GM23338 (cell line): ENCODE measurements at regions not wholly inside any gene's neighbourhood (a gene's known extent, or its start where the extent isn't known, plus 50 kb on each side); places are given as distances from the start of the nearest gene placed in this dataset.

Experiments used
- ATAC-seq: fragments of 200-7000 bp; cut with Tn5 transposase; 3 replicates; pipeline ENCODE4 v1.9.1; 2020
- DNase-seq: peaks from one replicate; pipeline ENCODE4 v3.0.0-alpha.2; 2015; ENCODE audit warnings: low spot score
- H2AFZ ChIP-seq: fragments of 200-600 bp; sonication (generic); 2 replicates; pipeline ENCODE4 v1.8.0; 2016; ENCODE audit warnings: antibody characterized with exemption, mild to moderate bottlenecking, moderate library complexity
- H3F3A ChIP-seq: fragments of 200-600 bp; sonication (generic); replicated peaks from 2 replicates; pipeline ENCODE4 v1.8.0; 2017; ENCODE audit warnings: antibody characterized with exemption, mixed run types, low read depth
- H3K27ac ChIP-seq: fragments of 200-600 bp; sonication (generic); 2 replicates; pipeline ENCODE4 v1.6.1; 2016; ENCODE audit warnings: low read depth
- H3K27me3 ChIP-seq: fragments of 200-600 bp; sonication (generic); 2 replicates; pipeline ENCODE4 v1.8.0; 2016; ENCODE audit warnings: mild to moderate bottlenecking, mixed run types, moderate library complexity; ENCODE audit not compliant: insufficient read depth
- H3K36me3 ChIP-seq: fragments of 200-600 bp; sonication (generic); 2 replicates; pipeline ENCODE4 v1.8.0; 2016; ENCODE audit warnings: mild to moderate bottlenecking; ENCODE audit not compliant: insufficient read depth
- H3K4me1 ChIP-seq: fragments of 200-600 bp; sonication (generic); 2 replicates; pipeline ENCODE4 v1.8.0; 2016; ENCODE audit warnings: mild to moderate bottlenecking, moderate library complexity; ENCODE audit not compliant: insufficient read depth
- H3K4me2 ChIP-seq: fragments of 200-600 bp; sonication (generic); 2 replicates; pipeline ENCODE4 v1.7.1; 2017; ENCODE audit warnings: mixed run types
- H3K4me3 ChIP-seq: fragments of 200-600 bp; sonication (generic); 2 replicates; pipeline ENCODE4 v1.6.1; 2016; ENCODE audit warnings: mixed run types
- H3K79me2 ChIP-seq: fragments of 200-600 bp; sonication (generic); replicated peaks from 2 replicates; pipeline ENCODE4 v1.8.0; 2017; ENCODE audit warnings: mild to moderate bottlenecking; ENCODE audit not compliant: insufficient read depth
- H3K9me2 ChIP-seq: fragments of 200-600 bp; sonication (generic); 2 replicates; pipeline ENCODE4 v1.8.0; 2017; ENCODE audit not compliant: insufficient read depth
- H4K20me1 ChIP-seq: fragments of 200-600 bp; sonication (generic); replicated peaks from 2 replicates; pipeline ENCODE4 v1.8.0; 2017; ENCODE audit warnings: mild to moderate bottlenecking; ENCODE audit not compliant: insufficient read depth
- H3K27ac Mint-ChIP-seq: 2 replicates; pipeline ENCODE4 v1.8.0; 2020; ENCODE audit warnings: inconsistent platforms, mild to moderate bottlenecking, moderate library complexity, mixed read lengths
- H3K27me3 Mint-ChIP-seq: 3 replicates; pipeline ENCODE4 v1.8.0; 2022; ENCODE audit warnings: low read depth, mild to moderate bottlenecking, moderate library complexity, mixed read lengths, inconsistent platforms; ENCODE audit not compliant: insufficient read depth, poor library complexity
- H3K36me3 Mint-ChIP-seq: 3 replicates; pipeline ENCODE4 v1.8.0; 2021; ENCODE audit warnings: low read depth, mild to moderate bottlenecking, inconsistent platforms, moderate library complexity, mixed read lengths
- H3K4me1 Mint-ChIP-seq: 3 replicates; pipeline ENCODE4 v1.8.0; 2020; ENCODE audit warnings: mild to moderate bottlenecking, inconsistent platforms, mixed read lengths
- H3K4me3 Mint-ChIP-seq: 3 replicates; pipeline ENCODE4 v1.8.0; 2021; ENCODE audit warnings: moderate library complexity, mild to moderate bottlenecking, inconsistent platforms, mixed read lengths
- H3K9me3 Mint-ChIP-seq: 3 replicates; pipeline ENCODE4 v1.8.0; 2020; ENCODE audit warnings: moderate library complexity, mild to moderate bottlenecking, inconsistent platforms, mixed read lengths
- CREB1 ChIP-seq: fragments of 250-450 bp; sonication (Bioruptor Pico); IDR thresholded peaks from 2 replicates; pipeline ENCODE4 v1.5.0; 2020; ENCODE audit warnings: low read depth, mild to moderate bottlenecking, moderate library complexity
- EZH2 ChIP-seq: fragments of 200-600 bp; sonication (generic); IDR thresholded peaks from one replicate; pipeline ENCODE4 v1.8.0; 2017; ENCODE audit warnings: antibody characterized with exemption, mild to moderate bottlenecking, low read depth; ENCODE audit not compliant: unreplicated experiment
- EZH2phosphoT487 ChIP-seq: fragments of 200-600 bp; sonication (generic); IDR thresholded peaks from one replicate; pipeline ENCODE4 v1.8.1; 2018; ENCODE audit warnings: antibody characterized with exemption; ENCODE audit not compliant: unreplicated experiment
- JUNB ChIP-seq: IDR thresholded peaks from one replicate; pipeline ENCODE4 v1.6.1; 2016; ENCODE audit warnings: antibody characterized with exemption; ENCODE audit not compliant: unreplicated experiment
- NANOG ChIP-seq: IDR thresholded peaks from 2 replicates; pipeline ENCODE4 v1.6.1; 2016; ENCODE audit warnings: antibody characterized with exemption, borderline replicate concordance
- POLR2AphosphoS5 ChIP-seq: IDR thresholded peaks from 2 replicates; pipeline ENCODE4 v1.6.1; 2016; ENCODE audit warnings: antibody characterized with exemption, low read depth
- STAT1 ChIP-seq: IDR thresholded peaks from one replicate; pipeline ENCODE4 v1.6.1; 2016; ENCODE audit warnings: antibody characterized with exemption; ENCODE audit not compliant: unreplicated experiment
- ZNF114 ChIP-seq: fragments of 250-450 bp; sonication (Bioruptor Pico); IDR thresholded peaks from 2 replicates; pipeline ENCODE4 v1.5.0; 2020; ENCODE audit warnings: mild to moderate bottlenecking, moderate library complexity
- ZNF331 ChIP-seq: fragments of 250-450 bp; sonication (Bioruptor Pico); IDR thresholded peaks from 2 replicates; pipeline ENCODE4 v1.5.0; 2020; ENCODE audit warnings: low read depth, mild to moderate bottlenecking, moderate library complexity
- TF ChIP-seq, protein P1 (sequence below): fragments of 250-450 bp; sonication (Bioruptor Pico); IDR thresholded peaks from 2 replicates; pipeline ENCODE4 v1.5.0; 2020; ENCODE audit warnings: mild to moderate bottlenecking, moderate library complexity
- TF ChIP-seq, protein P2 (sequence below): IDR thresholded peaks from 2 replicates; pipeline ENCODE4 v1.6.1; 2016; ENCODE audit warnings: antibody characterized with exemption
- TF ChIP-seq, protein P3 (sequence below): IDR thresholded peaks from one replicate; pipeline ENCODE4 v1.6.1; 2018; ENCODE audit warnings: antibody characterized with exemption; ENCODE audit not compliant: unreplicated experiment

DNA sequence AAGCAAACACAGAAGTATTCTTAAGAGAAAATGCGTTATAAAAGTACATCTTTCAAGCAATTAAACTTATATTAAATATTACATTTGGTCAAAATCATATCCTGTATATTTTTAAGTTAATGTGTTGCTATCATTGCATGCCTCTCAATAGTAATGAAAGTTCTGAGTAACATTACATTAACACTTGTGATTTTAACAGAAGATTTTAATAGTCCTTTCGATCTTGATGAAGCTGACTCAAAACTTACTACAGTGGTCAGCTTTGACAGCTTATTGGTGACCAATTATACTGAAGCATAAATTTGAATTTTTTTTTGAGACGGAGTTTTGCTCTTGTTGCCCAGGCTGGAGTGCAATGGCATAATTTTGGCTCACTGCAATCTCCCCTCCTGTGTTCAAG is 303.3 kb downstream of the GALR1 start:
- TF ChIP-seq CREB1 (CRISPR knock-in tag) = no peak
- TF ChIP-seq JUNB = no peak
- Mint-ChIP-seq H3K36me3 (no peaks in the 10 kb centered on the region), H3K27ac (no peak overlapping the region), H3K9me3 (no peaks in the 10 kb centered on the region; the same call in 2 of the 3 replicates), H3K4me1 (no peaks in the 10 kb centered on the region), H3K4me3 (no peak overlapping the region), H3K27me3 (peaks cover 4% of the 10 kb centered on the region)
- no peaks in the 10 kb centered on the region for H3K9me2 ChIP-seq
- H3F3A ChIP-seq = no peaks in the 10 kb centered on the region
- H3K79me2 ChIP-seq = no peaks in the 10 kb centered on the region
- no peaks in the 10 kb centered on the region for H3K27me3 ChIP-seq
- no peaks in the 10 kb centered on the region for H4K20me1 ChIP-seq
- no peaks in the 10 kb centered on the region for H3K4me1 ChIP-seq
- no peak overlapping the region for H2AFZ ChIP-seq
- H3K27ac ChIP-seq = no peak overlapping the region
- ATAC-seq (no peak), DNase-seq (no peak)
- H3K4me2 ChIP-seq = no peak overlapping the region
- H3K4me3 ChIP-seq = no peak overlapping the region
- no peaks in the 10 kb centered on the region for H3K36me3 ChIP-seq

DNA sequence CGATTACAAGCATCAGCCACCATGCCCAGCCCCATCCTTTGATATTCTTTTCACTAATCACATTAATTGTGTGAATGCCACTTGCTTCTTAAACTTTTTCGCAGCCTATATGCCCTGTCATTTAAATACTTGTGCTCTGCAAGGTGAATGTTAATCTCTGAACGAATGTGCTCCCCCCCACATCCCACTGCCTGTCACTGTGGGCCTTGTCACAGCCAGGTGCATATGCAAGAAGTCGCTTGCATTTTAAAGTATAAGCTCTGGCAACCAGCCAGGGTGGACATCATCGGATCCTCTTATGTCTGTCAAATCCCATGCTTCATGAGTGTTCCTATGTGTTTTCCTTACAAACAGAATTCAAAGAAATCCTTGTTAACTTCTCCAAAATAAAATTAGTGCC is 304.4 kb downstream of the GALR1 start:
- no peak overlapping the region for H3K4me2 ChIP-seq
- H3K4me1 Mint-ChIP-seq = no peaks in the 10 kb centered on the region
- H3K4me1 ChIP-seq = no peaks in the 10 kb centered on the region
- no peak overlapping the region for H2AFZ ChIP-seq
- H3K27me3 Mint-ChIP-seq = peaks cover 2% of the 10 kb centered on the region
- no peaks in the 10 kb centered on the region for H3F3A ChIP-seq
- no peak for DNase-seq
- H3K9me3 Mint-ChIP-seq = no peaks in the 10 kb centered on the region; the same call in 2 of the 3 replicates
- H3K4me3 ChIP-seq = no peak overlapping the region
- H3K27ac Mint-ChIP-seq = no peak overlapping the region
- no peaks in the 10 kb centered on the region for H3K27me3 ChIP-seq
- H3K79me2 ChIP-seq = no peaks in the 10 kb centered on the region
- no peaks in the 10 kb centered on the region for H3K9me2 ChIP-seq
- H3K4me3 Mint-ChIP-seq = no peak overlapping the region
- no peak for ATAC-seq
- H3K27ac ChIP-seq = no peak overlapping the region
- no peaks in the 10 kb centered on the region for H4K20me1 ChIP-seq
- H3K36me3 ChIP-seq = no peaks in the 10 kb centered on the region
- no peaks in the 10 kb centered on the region for H3K36me3 Mint-ChIP-seq
- TF ChIP-seq POLR2AphosphoS5 = no peak
- TF ChIP-seq, protein P1, sequence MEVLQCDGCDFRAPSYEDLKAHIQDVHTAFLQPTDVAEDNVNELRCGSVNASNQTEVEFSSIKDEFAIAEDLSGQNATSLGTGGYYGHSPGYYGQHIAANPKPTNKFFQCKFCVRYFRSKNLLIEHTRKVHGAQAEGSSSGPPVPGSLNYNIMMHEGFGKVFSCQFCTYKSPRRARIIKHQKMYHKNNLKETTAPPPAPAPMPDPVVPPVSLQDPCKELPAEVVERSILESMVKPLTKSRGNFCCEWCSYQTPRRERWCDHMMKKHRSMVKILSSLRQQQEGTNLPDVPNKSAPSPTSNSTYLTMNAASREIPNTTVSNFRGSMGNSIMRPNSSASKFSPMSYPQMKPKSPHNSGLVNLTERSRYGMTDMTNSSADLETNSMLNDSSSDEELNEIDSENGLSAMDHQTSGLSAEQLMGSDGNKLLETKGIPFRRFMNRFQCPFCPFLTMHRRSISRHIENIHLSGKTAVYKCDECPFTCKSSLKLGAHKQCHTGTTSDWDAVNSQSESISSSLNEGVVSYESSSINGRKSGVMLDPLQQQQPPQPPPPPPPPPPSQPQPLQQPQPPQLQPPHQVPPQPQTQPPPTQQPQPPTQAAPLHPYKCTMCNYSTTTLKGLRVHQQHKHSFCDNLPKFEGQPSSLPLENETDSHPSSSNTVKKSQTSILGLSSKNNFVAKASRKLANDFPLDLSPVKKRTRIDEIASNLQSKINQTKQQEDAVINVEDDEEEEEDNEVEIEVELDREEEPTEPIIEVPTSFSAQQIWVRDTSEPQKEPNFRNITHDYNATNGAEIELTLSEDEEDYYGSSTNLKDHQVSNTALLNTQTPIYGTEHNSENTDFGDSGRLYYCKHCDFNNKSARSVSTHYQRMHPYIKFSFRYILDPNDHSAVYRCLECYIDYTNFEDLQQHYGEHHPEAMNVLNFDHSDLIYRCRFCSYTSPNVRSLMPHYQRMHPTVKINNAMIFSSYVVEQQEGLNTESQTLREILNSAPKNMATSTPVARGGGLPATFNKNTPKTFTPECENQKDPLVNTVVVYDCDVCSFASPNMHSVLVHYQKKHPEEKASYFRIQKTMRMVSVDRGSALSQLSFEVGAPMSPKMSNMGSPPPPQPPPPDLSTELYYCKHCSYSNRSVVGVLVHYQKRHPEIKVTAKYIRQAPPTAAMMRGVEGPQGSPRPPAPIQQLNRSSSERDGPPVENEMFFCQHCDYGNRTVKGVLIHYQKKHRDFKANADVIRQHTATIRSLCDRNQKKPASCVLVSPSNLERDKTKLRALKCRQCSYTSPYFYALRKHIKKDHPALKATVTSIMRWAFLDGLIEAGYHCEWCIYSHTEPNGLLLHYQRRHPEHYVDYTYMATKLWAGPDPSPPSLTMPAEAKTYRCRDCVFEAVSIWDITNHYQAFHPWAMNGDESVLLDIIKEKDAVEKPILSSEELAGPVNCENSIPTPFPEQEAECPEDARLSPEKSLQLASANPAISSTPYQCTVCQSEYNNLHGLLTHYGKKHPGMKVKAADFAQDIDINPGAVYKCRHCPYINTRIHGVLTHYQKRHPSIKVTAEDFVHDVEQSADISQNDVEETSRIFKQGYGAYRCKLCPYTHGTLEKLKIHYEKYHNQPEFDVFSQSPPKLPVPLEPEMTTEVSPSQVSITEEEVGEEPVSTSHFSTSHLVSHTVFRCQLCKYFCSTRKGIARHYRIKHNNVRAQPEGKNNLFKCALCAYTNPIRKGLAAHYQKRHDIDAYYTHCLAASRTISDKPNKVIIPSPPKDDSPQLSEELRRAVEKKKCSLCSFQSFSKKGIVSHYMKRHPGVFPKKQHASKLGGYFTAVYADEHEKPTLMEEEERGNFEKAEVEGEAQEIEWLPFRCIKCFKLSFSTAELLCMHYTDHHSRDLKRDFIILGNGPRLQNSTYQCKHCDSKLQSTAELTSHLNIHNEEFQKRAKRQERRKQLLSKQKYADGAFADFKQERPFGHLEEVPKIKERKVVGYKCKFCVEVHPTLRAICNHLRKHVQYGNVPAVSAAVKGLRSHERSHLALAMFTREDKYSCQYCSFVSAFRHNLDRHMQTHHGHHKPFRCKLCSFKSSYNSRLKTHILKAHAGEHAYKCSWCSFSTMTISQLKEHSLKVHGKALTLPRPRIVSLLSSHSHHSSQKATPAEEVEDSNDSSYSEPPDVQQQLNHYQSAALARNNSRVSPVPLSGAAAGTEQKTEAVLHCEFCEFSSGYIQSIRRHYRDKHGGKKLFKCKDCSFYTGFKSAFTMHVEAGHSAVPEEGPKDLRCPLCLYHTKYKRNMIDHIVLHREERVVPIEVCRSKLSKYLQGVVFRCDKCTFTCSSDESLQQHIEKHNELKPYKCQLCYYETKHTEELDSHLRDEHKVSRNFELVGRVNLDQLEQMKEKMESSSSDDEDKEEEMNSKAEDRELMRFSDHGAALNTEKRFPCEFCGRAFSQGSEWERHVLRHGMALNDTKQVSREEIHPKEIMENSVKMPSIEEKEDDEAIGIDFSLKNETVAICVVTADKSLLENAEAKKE (CRISPR knock-in tag) = no peak
- TF ChIP-seq, protein P2, sequence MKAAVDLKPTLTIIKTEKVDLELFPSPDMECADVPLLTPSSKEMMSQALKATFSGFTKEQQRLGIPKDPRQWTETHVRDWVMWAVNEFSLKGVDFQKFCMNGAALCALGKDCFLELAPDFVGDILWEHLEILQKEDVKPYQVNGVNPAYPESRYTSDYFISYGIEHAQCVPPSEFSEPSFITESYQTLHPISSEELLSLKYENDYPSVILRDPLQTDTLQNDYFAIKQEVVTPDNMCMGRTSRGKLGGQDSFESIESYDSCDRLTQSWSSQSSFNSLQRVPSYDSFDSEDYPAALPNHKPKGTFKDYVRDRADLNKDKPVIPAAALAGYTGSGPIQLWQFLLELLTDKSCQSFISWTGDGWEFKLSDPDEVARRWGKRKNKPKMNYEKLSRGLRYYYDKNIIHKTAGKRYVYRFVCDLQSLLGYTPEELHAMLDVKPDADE = no peak
- TF ChIP-seq, protein P3, sequence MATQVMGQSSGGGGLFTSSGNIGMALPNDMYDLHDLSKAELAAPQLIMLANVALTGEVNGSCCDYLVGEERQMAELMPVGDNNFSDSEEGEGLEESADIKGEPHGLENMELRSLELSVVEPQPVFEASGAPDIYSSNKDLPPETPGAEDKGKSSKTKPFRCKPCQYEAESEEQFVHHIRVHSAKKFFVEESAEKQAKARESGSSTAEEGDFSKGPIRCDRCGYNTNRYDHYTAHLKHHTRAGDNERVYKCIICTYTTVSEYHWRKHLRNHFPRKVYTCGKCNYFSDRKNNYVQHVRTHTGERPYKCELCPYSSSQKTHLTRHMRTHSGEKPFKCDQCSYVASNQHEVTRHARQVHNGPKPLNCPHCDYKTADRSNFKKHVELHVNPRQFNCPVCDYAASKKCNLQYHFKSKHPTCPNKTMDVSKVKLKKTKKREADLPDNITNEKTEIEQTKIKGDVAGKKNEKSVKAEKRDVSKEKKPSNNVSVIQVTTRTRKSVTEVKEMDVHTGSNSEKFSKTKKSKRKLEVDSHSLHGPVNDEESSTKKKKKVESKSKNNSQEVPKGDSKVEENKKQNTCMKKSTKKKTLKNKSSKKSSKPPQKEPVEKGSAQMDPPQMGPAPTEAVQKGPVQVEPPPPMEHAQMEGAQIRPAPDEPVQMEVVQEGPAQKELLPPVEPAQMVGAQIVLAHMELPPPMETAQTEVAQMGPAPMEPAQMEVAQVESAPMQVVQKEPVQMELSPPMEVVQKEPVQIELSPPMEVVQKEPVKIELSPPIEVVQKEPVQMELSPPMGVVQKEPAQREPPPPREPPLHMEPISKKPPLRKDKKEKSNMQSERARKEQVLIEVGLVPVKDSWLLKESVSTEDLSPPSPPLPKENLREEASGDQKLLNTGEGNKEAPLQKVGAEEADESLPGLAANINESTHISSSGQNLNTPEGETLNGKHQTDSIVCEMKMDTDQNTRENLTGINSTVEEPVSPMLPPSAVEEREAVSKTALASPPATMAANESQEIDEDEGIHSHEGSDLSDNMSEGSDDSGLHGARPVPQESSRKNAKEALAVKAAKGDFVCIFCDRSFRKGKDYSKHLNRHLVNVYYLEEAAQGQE = no peak
- TF ChIP-seq JUNB = no peak
- no peak for TF ChIP-seq ZNF114 (CRISPR knock-in tag)
- no peak for TF ChIP-seq STAT1
- TF ChIP-seq CREB1 (CRISPR knock-in tag) = no peak
- TF ChIP-seq EZH2 = no peak
- TF ChIP-seq ZNF331 (CRISPR knock-in tag) = no peak
- TF ChIP-seq EZH2phosphoT487 = no peak
- TF ChIP-seq NANOG = no peak
